RPMI8226 (cell line): ENCODE measurements at regions not wholly inside any gene's neighbourhood (a gene's known extent, or its start where the extent isn't known, plus 50 kb on each side); places are given as distances from the start of the nearest gene placed in this dataset.

Experiments
- DNase-seq: peaks from one replicate; pipeline ENCODE4 v3.0.0-alpha.2; 2015

GRCh38 chr18:57915865-57916582 lies 112.9 kb upstream of the ATP8B1 start:
- DNase-seq = no peak

GRCh38 chr18:57915248-57915647 lies 112.1 kb upstream of the ATP8B1 start:
- DNase-seq = no peak

- no peak for DNase-seq
Measured at GRCh38 chr18:57913686-57914085, 110.6 kb upstream of the ATP8B1 start.

- DNase-seq = peak; percentile 48
Measured at GRCh38 chr18:57910817-57911216, 107.7 kb upstream of the ATP8B1 start.

GRCh38 chr18:57910134-57910533 lies 107.0 kb upstream of the ATP8B1 start:
- no peak for DNase-seq

GRCh38 chr18:57909620-57910019 lies 106.5 kb upstream of the ATP8B1 start:
- DNase-seq = no peak

GRCh38 chr18:57908092-57908491 lies 105.0 kb upstream of the ATP8B1 start:
- no peak for DNase-seq

GRCh38 chr18:57907550-57907949 lies 104.4 kb upstream of the ATP8B1 start:
- DNase-seq = no peak

GRCh38 chr18:57906852-57907251 lies 103.7 kb upstream of the ATP8B1 start:
- DNase-seq = peak; percentile 48

GRCh38 chr18:57904535-57904934 lies 101.4 kb upstream of the ATP8B1 start:
- DNase-seq = no peak

GRCh38 chr18:57902721-57903120 lies 99.6 kb upstream of the ATP8B1 start:
- no peak for DNase-seq

- DNase-seq = peak; percentile 36
Measured at GRCh38 chr18:57901825-57902589, 98.9 kb upstream of the ATP8B1 start.

- DNase-seq = no peak
Measured at GRCh38 chr18:57900906-57901435, 97.9 kb upstream of the ATP8B1 start.

- DNase-seq = no peak
Measured at GRCh38 chr18:57898506-57899124, 95.5 kb upstream of the ATP8B1 start.

GRCh38 chr18:57895182-57895581 lies 92.1 kb upstream of the ATP8B1 start:
- no peak for DNase-seq

GRCh38 chr18:57891707-57892391 lies 88.7 kb upstream of the ATP8B1 start:
- peak; percentile 66 for DNase-seq

GRCh38 chr18:57890266-57890665 lies 87.2 kb upstream of the ATP8B1 start:
- no peak for DNase-seq

GRCh38 chr18:57889841-57890240 lies 86.7 kb upstream of the ATP8B1 start:
- DNase-seq = no peak

GRCh38 chr18:57887543-57888383 lies 84.6 kb upstream of the ATP8B1 start:
- DNase-seq = no peak

GRCh38 chr18:57885931-57886330 lies 82.8 kb upstream of the ATP8B1 start:
- DNase-seq = no peak

- no peak for DNase-seq
Measured at GRCh38 chr18:57882465-57882864, 79.3 kb upstream of the ATP8B1 start.

- DNase-seq = peak; percentile 83
Measured at GRCh38 chr18:57881818-57882413, 78.8 kb upstream of the ATP8B1 start.
